Esophagus muscularis mucosa (tissue), 4 donors: ENCODE measurements at regions not wholly inside any gene's neighbourhood (a gene's known extent, or its start where the extent isn't known, plus 50 kb on each side); places are given as distances from the start of the nearest gene placed in this dataset.

Experiments
- DNase-seq: peaks from one replicate; pipeline ENCODE4 v3.0.0-alpha.2; 2017; ENCODE audit errors: extremely low spot score
- H3K27ac ChIP-seq, 4 donors: fragments of 200-600 bp; sonication (generic); replicated peaks in 1 of 4; 1 replicate in 3 of 4; 2 replicates in 1 of 4; pipeline ENCODE4 v1.5.1; 2016 to 2019; ENCODE audit warnings: mild to moderate bottlenecking in 1 of 4
- H3K27me3 ChIP-seq, 4 donors: fragments of 200-600 bp; sonication (generic); one replicate each; pipeline versions ENCODE4 v1.5.1 to v1.6.0; 2016 to 2019
- H3K36me3 ChIP-seq, 4 donors: fragments of 200-600 bp; sonication (generic); one replicate each; pipeline ENCODE4 v1.5.1; 2016 to 2019
- H3K4me1 ChIP-seq, 4 donors: fragments of 200-600 bp; sonication (generic); one replicate each; pipeline ENCODE4 v1.5.1; 2016 to 2019
- H3K4me3 ChIP-seq, 4 donors: fragments of 200-600 bp; sonication (generic); 1 replicate in 2 of 4; 2 replicates in 2 of 4; pipeline ENCODE4 v1.5.1; 2016 to 2019; ENCODE audit warnings: mild to moderate bottlenecking in 4 of 4, moderate library complexity in 1 of 4
- H3K9me3 ChIP-seq, 4 donors: fragments of 200-600 bp; sonication (generic); 1 replicate in 3 of 4; 2 replicates in 1 of 4; pipeline ENCODE4 v1.5.1; 2016 to 2019
- EP300 ChIP-seq: sonication (generic); formaldehyde crosslinking; IDR thresholded peaks from one replicate; pipeline ENCODE4 v1.6.1; 2017; ENCODE audit warnings: antibody characterized with exemption
- POLR2A ChIP-seq: fragments of 450-650 bp; IDR thresholded peaks from one replicate; pipeline ENCODE4 v1.6.1; 2017; ENCODE audit warnings: antibody characterized with exemption, moderate library complexity, mild to moderate bottlenecking, low read depth
- POLR2AphosphoS5 ChIP-seq, 2 donors: sonication (generic); formaldehyde crosslinking; IDR thresholded peaks; one replicate each; pipeline ENCODE4 v1.6.1; 2017; ENCODE audit warnings: antibody characterized with exemption in 2 of 2
- WGBS: methylation state at CpG from one replicate; pipeline ENCODE4 v1.1.5; 2018; 5-methylcytosine and 5-hydroxymethylcytosine counted together
- intact Hi-C: fragments of 100-400 bp; cut with DNase I; formaldehyde crosslinking; loops from one replicate; pipeline ENCODE4 v1.15.1; 2023
- TF ChIP-seq, protein P1 (sequence below), 3 experiments: fragments of 200-600 bp in 2 of 3; fragments of 450-650 bp in 1 of 3; sonication (generic) in 2 of 3; IDR thresholded peaks; one replicate each; pipeline ENCODE4 v1.5.1; 2017 to 2019; ENCODE audit warnings: antibody characterized with exemption in 3 of 3, mild to moderate bottlenecking in 2 of 3, moderate library complexity in 1 of 3

DNA sequence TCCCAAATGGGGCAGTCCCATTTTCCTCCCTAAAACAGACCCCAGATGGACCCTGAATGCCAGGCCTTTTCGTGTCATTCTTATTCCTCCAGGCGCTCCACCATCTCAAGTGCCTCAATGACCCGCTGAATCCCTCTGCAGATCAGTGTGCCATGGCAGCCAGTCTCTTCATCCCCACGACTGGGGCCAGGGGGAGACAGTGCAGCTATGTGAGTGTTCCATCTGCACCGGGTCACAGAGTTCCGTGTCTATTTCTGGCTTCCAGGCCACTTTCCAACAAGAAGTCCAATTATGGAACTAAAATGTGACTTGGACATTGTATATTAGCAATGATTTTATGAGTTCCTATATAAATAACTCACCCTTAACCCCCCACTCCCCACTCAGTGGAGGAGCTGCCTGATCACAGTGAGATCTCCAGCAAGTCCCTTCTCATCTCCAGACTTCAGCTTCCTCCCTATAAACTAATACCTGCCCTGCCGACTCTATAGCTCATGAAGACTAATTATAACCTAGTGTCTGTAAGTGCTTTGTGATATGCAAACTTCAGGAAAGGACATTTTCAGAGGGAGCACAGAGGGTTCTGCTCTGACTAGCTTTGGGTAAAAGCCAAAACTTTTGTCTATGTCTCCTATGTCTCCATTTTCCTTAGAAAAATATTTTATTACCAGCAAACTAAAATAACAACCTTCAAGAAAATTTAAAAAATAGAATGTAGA, 56.3 kb upstream of the NFASC start:
- intact Hi-C loops: no loop called here
- DNase-seq: no peak
- Histone ChIP-seq H3K36me3 (no peaks in the 10 kb centered on the region), H3K27ac (peak overlapping the region; percentile 67 to 83 (median 74)), H3K9me3 (no peaks in the 10 kb centered on the region), H3K4me1 (peaks cover 28 to 51% (median 33%) of the 10 kb centered on the region in 4 donors), H3K4me3 (no peak overlapping the region), H3K27me3 (no peaks in the 10 kb centered on the region)
- WGBS: 51% methylated on average over 7 of the region's 7 CpGs
- TF ChIP-seq POLR2AphosphoS5 (IDR thresholded peaks at IDR 0.05) (peak in 1 of 2 donors; percentile 67), POLR2A (no peak), EP300 (no peak)
- TF ChIP-seq, protein P1, sequence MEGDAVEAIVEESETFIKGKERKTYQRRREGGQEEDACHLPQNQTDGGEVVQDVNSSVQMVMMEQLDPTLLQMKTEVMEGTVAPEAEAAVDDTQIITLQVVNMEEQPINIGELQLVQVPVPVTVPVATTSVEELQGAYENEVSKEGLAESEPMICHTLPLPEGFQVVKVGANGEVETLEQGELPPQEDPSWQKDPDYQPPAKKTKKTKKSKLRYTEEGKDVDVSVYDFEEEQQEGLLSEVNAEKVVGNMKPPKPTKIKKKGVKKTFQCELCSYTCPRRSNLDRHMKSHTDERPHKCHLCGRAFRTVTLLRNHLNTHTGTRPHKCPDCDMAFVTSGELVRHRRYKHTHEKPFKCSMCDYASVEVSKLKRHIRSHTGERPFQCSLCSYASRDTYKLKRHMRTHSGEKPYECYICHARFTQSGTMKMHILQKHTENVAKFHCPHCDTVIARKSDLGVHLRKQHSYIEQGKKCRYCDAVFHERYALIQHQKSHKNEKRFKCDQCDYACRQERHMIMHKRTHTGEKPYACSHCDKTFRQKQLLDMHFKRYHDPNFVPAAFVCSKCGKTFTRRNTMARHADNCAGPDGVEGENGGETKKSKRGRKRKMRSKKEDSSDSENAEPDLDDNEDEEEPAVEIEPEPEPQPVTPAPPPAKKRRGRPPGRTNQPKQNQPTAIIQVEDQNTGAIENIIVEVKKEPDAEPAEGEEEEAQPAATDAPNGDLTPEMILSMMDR (IDR thresholded peaks at IDR 0.05): peak in 1 of 3 experiments; percentile 16

DNA sequence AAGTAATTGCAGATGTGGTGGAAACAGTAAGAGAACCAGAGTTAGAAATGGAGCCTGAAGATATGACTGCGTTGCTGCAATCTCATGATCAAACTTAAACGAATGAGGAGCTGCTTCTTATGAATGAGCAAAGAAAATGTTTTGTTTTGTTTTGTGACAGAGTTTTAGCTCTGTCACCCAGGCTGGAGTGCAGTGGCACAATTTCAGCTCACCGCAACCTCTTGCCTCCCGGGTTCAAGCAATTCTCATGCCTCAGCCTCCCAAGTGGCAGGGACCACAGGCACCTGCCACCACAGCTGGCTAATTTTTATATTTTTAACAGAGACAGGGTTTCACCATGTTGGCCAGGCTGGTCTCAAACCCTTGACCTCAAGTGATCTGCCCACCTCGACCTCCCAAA, 53.3 kb upstream of the NFASC start:
- DNase-seq: no peak
- intact Hi-C loops: no loop called here

DNA sequence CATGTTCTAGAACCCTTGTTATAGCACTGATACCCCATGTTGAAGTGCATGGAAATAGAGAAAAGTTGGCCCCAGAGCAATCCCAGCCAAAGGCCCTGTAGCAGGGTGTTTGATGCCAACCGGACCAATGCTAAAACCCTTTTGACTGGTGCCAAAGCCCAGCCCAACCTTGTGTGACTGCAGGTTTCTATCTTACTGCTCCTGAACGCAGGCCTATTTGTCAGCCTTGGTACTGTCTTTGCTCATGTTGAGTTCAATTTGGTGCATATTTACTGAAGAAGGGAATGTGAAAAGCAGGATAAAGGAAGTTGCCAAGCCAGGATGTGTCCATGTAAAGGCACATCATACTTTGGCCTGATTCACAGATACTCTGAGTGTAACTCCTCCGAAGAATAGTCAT, 51.7 kb upstream of the NFASC start:
- H3K36me3 ChIP-seq: no peaks in the 10 kb centered on the region
- TF ChIP-seq, protein P1 (IDR thresholded peaks at IDR 0.05): no peak
- no peak for TF ChIP-seq POLR2A
- TF ChIP-seq EP300: no peak
- peak; percentile 42 to 70 for TF ChIP-seq POLR2AphosphoS5 (IDR thresholded peaks at IDR 0.05)
- no peaks in the 10 kb centered on the region for H3K9me3 ChIP-seq
- WGBS: 22% methylated on average over 3 of the region's 3 CpGs
- peaks cover 40 to 78% (median 65%) of the 10 kb centered on the region in 4 donors for H3K4me1 ChIP-seq
- no peaks in the 10 kb centered on the region for H3K27me3 ChIP-seq
- no peak overlapping the region for H3K4me3 ChIP-seq
- intact Hi-C loops: no loop called here
- H3K27ac ChIP-seq: peak overlapping the region; percentile 54 to 82 (median 80)
- no peak for DNase-seq

More for the DNA sequence above, 53.3 kb upstream of the NFASC start:
- Histone ChIP-seq H3K27ac (peak overlapping the region in 1 of 4 donors; percentile 81), H3K36me3 (no peaks in the 10 kb centered on the region), H3K27me3 (no peaks in the 10 kb centered on the region), H3K4me3 (no peak overlapping the region), H3K4me1 (peaks cover 52 to 77% (median 61%) of the 10 kb centered on the region in 4 donors), H3K9me3 (no peaks in the 10 kb centered on the region)
- WGBS: 98% methylated on average over 5 of the region's 5 CpGs
- TF ChIP-seq POLR2A: no peak
- TF ChIP-seq, protein P1 (IDR thresholded peaks at IDR 0.05): no peak
- TF ChIP-seq POLR2AphosphoS5 (IDR thresholded peaks at IDR 0.05): no peak
- no peak for TF ChIP-seq EP300

DNA sequence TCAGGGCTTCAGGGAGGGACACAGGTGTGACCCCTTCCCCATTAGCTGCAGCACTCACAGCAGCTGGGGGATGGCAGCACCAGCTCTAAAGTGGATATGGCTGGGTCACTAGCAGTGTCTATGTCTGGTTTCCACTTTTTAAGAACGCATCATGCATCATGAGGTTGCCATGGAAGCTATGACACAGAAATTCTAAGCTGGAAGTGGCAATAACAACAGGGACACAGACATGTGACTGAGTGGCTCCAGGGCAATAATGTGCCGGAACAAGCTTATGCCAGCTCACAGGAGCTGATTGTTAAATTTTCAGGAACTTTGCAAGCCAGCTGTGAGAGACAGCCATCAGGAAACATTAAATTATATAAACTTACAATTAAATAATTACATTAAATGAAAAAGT, 51.2 kb upstream of the NFASC start:
- Histone ChIP-seq H3K27ac (peak overlapping the region; percentile 54 to 82 (median 80)), H3K4me1 (peaks cover 35 to 75% (median 60%) of the 10 kb centered on the region in 4 donors), H3K27me3 (no peaks in the 10 kb centered on the region), H3K9me3 (no peaks in the 10 kb centered on the region), H3K4me3 (no peak overlapping the region), H3K36me3 (no peaks in the 10 kb centered on the region)
- DNase-seq: no peak
- 32% methylated on average over 2 of the region's 2 CpGs for WGBS
- TF ChIP-seq, protein P1 (IDR thresholded peaks at IDR 0.05): no peak
- TF ChIP-seq POLR2A (no peak), POLR2AphosphoS5 (IDR thresholded peaks at IDR 0.05) (no peak), EP300 (no peak)
- intact Hi-C loops: no loop called here
